ENCODE measurements at regions not wholly inside any gene's neighbourhood (a gene's known extent, or its start where the extent isn't known, plus 50 kb on each side); places are given as distances from the start of the nearest gene placed in this dataset.

DNA sequence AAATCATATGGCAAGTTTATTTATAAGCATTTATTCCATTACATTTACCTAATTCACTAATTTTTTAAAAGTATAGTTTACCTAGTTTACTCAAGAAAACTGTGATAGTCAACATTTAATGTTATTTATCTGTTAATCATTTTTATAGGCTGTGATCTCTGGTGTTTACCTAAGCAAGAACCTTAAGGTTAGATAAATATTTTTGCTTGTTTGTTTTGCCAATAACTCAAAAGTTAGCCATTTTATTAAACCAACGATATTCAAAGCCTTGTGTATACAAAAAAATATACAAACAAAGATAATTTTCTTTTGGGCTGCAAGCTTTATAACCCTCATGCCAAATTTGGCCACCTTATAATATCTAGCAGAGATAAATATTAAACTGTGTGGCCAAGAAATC lies 157.3 kb downstream of the SLCO1B3 start:
- no peak for DNase-seq (ENCODE audit: low read depth, low spot score)

DNA sequence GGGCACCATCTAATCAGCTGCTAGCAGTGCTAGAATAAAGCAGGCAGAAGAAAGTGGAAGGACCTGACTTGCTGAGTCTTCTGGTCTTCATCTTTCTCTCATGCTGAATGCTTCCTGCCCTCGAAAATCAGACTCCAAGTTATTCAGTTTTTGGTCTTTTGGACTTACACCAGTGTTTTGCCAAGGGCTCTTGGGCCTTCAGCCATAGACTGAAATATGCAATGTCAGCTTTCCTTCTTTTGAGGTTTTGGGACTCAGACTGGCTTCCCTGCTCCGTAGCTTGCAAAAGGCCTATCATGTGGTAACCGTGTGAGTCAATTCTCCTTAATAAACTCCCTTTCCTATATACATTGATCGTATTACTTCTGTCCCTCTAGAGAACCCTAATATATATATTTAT lies 159.3 kb downstream of the SLCO1B3 start:
- DNase-seq (ENCODE audit: low read depth, low spot score): no peak

DNA sequence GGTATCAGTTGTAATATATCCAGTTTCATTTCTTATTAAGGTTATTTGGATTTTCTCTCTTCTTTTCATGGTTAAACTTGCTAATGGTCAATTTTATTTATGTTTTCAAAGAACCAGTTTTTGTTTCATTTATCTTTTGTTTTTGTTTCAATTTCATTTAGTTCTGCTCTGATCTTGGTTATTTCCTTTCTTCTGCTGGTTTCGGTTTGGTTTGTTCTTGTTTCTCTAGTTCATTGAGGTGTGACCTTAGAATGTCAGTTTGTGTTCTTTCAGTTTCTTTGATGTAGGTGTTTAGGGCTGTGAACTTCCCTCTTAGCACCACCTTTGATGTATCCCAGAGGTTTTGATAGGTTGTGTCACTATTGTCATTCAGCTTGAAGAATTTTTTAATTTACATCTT lies 145.6 kb upstream of the SLCO1B1 start:
- no peak for DNase-seq (ENCODE audit: low read depth, low spot score)

DNA sequence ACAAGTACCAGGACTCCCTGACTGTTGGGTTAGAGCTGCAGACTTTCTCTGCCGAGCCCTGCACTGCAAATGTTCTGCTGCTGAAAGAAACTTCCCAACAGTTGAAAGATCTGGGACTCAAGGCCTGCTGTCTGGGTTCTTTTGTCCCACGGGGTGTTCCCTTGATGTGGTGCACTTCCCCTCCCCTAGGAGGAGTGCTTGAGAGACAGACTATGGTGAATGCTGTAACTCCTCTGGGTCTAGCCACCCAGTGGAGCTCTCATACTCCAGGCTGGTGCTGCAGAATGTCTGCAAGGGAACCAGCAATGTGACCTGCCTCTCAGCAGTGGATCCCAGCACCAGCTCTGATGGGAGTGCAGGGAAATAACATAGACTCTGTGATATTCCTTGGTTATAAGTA lies 129.2 kb upstream of the SLCO1B1 start:
- peak; percentile 2 for DNase-seq (ENCODE audit: low read depth, low spot score)

DNA sequence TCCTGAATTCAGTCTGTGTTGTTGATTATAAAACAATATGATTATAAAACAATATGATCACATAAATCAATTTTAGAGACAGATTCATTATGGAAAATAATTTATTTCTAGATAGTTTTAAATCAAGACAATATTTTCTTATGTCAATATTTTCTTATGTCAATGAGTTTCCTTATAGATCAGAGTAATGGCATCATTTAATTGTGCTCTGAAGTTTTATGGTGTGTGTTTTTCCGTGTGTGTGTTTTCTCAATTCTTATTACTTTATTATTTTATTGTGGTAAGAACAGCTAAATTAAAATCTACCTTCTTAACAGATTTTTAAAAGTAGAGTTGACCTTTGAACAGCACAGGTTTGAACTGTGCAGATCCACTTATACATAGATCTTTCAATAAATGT lies 105.3 kb upstream of the SLCO1B1 start:
- DNase-seq (ENCODE audit: low read depth, low spot score): no peak

DNA sequence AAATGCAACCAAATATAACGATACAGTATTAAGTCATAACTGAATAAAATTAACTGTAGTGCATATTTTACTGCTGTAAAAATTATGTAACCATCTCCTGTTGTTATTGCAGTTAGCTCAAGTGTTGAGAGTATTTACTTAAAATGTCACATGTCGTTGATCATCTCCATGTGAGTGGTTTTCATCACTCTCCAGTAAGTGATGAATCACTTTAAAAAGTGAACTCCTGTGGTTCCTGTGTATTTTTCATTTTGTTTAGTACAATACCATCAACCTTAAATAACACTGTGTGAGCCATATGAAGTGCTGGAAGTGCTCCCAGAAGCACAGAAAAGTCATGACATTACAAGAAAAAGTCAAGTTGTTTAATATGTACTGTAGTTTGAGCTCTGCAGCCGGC lies 104.7 kb upstream of the SLCO1B1 start:
- no peak for DNase-seq (ENCODE audit: low read depth, low spot score)

DNA sequence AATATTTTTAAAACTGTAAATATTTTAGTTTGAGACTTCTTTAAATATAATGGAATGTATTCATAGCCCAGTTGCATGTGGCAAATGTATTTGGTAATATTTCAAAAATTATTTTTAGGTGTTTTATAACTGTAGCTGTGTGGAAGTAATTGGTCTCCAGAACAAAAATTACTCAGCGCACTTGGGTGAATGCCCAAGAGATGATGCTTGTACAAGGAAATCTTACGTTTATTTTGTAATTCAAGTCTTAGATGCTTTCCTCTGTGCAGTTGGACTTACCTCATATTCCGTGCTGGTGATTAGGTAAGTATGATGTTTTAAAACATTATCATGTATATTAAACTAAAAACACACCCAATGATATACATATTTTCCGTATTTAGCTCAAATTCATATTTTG lies 76.7 kb upstream of the SLCO1B1 start:
- DNase-seq (ENCODE audit: low read depth, low spot score): no peak

DNA sequence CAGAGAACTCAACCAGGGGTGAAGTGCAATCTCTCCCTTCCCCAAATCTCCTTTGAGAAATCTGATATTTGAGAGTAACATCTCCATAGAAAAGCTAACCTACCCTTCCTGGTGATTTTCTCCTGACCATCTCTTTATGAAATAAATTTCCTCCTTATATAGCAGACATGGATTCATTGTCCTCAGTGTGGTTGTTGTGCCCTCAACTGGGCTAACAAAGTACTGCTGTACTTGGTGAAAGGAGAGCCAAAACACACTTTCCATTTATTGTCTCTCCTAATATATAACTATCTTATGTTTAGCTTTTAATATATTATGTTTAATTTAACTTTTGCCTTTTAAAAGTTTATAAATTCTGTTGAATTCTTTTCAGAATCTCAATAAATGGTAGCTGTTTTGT lies 65.1 kb upstream of the SLCO1B1 start:
- DNase-seq (ENCODE audit: low read depth, low spot score): no peak

DNA sequence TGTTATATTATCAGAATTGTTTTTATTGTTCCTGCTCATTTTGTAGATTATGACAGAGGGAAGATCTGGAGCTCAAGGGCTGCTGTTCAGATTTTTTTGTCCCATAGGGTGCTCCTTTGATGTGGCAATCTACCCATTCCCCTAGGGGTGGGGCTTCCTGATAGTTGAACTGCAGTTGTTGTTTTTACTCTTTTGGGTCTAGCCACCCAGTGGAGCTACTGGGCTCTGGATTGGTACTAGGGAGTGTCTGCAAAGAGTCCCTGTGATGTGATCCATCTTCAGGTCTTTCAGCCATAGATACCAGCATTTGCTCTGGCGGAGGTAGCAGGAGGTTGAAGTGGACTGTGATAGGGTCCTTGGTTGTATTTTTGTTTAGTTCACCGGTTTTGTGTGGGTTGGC lies 57.9 kb upstream of the SLCO1B1 start:
- DNase-seq (ENCODE audit: low read depth, low spot score): no peak

DNA sequence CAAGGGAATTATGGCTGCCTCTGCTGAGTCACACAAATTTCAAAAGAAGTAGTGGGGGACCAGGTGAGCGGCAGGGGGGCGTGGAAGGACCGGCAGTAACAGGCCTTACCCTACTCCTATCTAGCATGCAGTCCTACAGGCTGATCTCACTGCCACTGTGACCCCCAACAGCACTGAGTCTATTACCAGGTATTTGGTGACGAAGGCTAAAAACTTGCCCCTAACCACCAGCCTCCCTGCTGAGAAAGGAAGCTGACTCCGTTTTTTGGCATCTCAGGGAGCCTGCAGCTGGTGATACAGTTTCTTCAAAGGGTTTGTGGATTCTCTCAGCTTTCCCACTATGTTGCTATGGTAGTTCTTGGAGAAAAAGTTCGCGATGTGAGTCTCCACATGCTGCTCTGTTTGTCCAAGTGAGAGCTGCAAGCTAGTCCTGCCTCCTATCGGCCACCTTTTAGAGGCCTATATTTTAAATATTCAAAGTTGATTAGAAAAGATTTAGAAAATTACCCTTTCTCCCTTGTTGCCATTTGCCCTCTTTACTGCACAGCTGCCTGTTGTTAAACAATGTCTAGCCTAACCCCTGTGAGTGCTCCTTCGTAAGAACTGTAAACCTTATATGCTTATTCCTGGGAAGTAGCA lies 57.1 kb upstream of the SLCO1B1 start:
- no peak for DNase-seq (ENCODE audit: low read depth, low spot score)

Data from iPS DF 19.7 (cell line).